K562 (cell line): ENCODE measurements at regions not wholly inside any gene's neighbourhood (a gene's known extent, or its start where the extent isn't known, plus 50 kb on each side); places are given as distances from the start of the nearest gene placed in this dataset.

Experiments used
- ATAC-seq: fragments of 200-7000 bp; cut with Tn5 transposase; 3 replicates; pipeline ENCODE4 v1.9.1; 2020; ENCODE audit warnings: moderate library complexity
- BruUV-seq: library from RNA; stranded (reverse); fragments of 400-500 nt; replicated peaks from 2 replicates; lab custom pipeline; 2021; lab: Mats Ljungman, UMichigan
- CTCF ChIA-PET: fragments of 300-600 bp; formaldehyde crosslinking; extraction: SDS; loops from one replicate; lab custom pipeline; 2021; ENCODE audit warnings: low intra/inter-chr PET ratio; lab: Yijun Ruan, JAX
- POLR2A ChIA-PET: fragments of 300-600, 350-650 bp; sonication (Branson Sonifier 250); formaldehyde crosslinking; extraction: SDS; loops from one replicate; lab custom pipeline; 2021; ENCODE audit warnings: antibody characterized with exemption, inconsistent platforms; lab: Yijun Ruan, JAX
- DNase-seq, 4 experiments: peaks; one replicate each; pipeline versions ENCODE4 v3.0.0 to v3.0.0-alpha.2; 2011 to 2018; ENCODE audit warnings: low spot score in 3 of 4, mixed read lengths in 3 of 4; ENCODE audit errors: extremely low read depth in 1 of 4
- FAIRE-seq: peaks from 2 replicates; lab custom pipeline; 2011; peaks lifted over from hg19 to GRCh38; lab: Jason Lieb, UNC
- H2AFZ ChIP-seq: 2 replicates; pipeline ENCODE4 v1.6.0; 2011; ENCODE audit warnings: low read depth, low read length, control low read depth, inconsistent platforms
- H3K27ac ChIP-seq: fragments of 200-600 bp; 3 replicates; pipeline ENCODE4 v1.8.0; 2011; ENCODE audit warnings: low read depth, mild to moderate bottlenecking, control low read depth, inconsistent platforms, low read length, moderate library complexity, mixed read lengths; ENCODE audit errors: extremely low read depth
- H3K27me3 ChIP-seq, 2 experiments: fragments of 300-600 bp in 1 of 2; 2 replicates in 1 of 2; 3 replicates in 1 of 2; pipeline versions ENCODE4 v1.6.0 to v1.8.0; 2011; ENCODE audit warnings: inconsistent platforms in 2 of 2, low read length in 2 of 2, mild to moderate bottlenecking in 1 of 2, mixed read lengths in 1 of 2, moderate library complexity in 1 of 2; ENCODE audit not compliant: control insufficient read depth in 2 of 2, insufficient read depth in 2 of 2
- H3K36me3 ChIP-seq: fragments of 300-600 bp; 3 replicates; pipeline ENCODE4 v1.8.0; 2011; ENCODE audit warnings: mild to moderate bottlenecking, low read length, inconsistent platforms; ENCODE audit not compliant: control insufficient read depth, insufficient read depth
- H3K4me1 ChIP-seq, 2 experiments: fragments of 200-600 bp in 1 of 2; replicated peaks in 1 of 2; 2 replicates in 1 of 2; 3 replicates in 1 of 2; pipeline versions ENCODE4 v1.5.1 to v1.8.0; 2011; ENCODE audit warnings: inconsistent platforms in 2 of 2, low read length in 2 of 2, mild to moderate bottlenecking in 1 of 2, mixed read lengths in 1 of 2, moderate library complexity in 1 of 2; ENCODE audit not compliant: control insufficient read depth in 2 of 2, insufficient read depth in 2 of 2
- H3K4me2 ChIP-seq: 2 replicates; pipeline ENCODE4 v1.6.1; 2011; ENCODE audit warnings: low read length, control low read depth, inconsistent platforms, mixed read lengths; ENCODE audit not compliant: insufficient read depth
- H3K4me3 ChIP-seq: fragments of 200-600 bp; sonication (generic), shearing (Covaris generic); 2 replicates; pipeline ENCODE4 v1.5.1; 2016; ENCODE audit warnings: control low read depth, inconsistent platforms
- H3K79me2 ChIP-seq: fragments of 200-600 bp; 3 replicates; pipeline ENCODE4 v1.8.0; 2011; ENCODE audit warnings: low read length, inconsistent platforms; ENCODE audit not compliant: control insufficient read depth, insufficient read depth
- H3K9ac ChIP-seq, 2 experiments: 2 replicates each; pipeline versions ENCODE4 v1.6.0 to v1.6.1; 2011; ENCODE audit warnings: low read depth in 2 of 2, low read length in 2 of 2, control low read depth in 1 of 2, inconsistent platforms in 1 of 2, mild to moderate bottlenecking in 1 of 2, mixed read lengths in 1 of 2; ENCODE audit not compliant: insufficient read depth in 1 of 2
- H3K9me1 ChIP-seq: one replicate; pipeline ENCODE4 v1.6.0; 2011; ENCODE audit warnings: inconsistent platforms, mild to moderate bottlenecking, low read length, moderate library complexity; ENCODE audit not compliant: control insufficient read depth, insufficient read depth
- H3K9me3 ChIP-seq: replicated peaks from 2 replicates; pipeline ENCODE4 v1.5.1; 2011; ENCODE audit warnings: low read depth, low read length, inconsistent platforms; ENCODE audit not compliant: control insufficient read depth, insufficient read depth
- H4K20me1 ChIP-seq: replicated peaks from 2 replicates; pipeline ENCODE4 v1.6.1; 2011; ENCODE audit warnings: low read length, inconsistent platforms, mixed read lengths; ENCODE audit not compliant: control insufficient read depth, insufficient read depth
- BHLHE40 ChIP-seq: IDR thresholded peaks from 2 replicates; pipeline ENCODE4 v1.6.1; 2011; ENCODE audit warnings: low read length, improper control_type of control experiment
- EHMT2 ChIP-seq: fragments of 450-650 bp; IDR thresholded peaks from 2 replicates; pipeline ENCODE4 v1.6.1; 2018; ENCODE audit warnings: antibody characterized with exemption
- EP300 ChIP-seq: IDR thresholded peaks from 2 replicates; pipeline ENCODE4 v1.6.1; 2012; ENCODE audit warnings: low read length, improper control_type of control experiment
- NR0B1 ChIP-seq: fragments of 450-650 bp; IDR thresholded peaks from one replicate; pipeline ENCODE4 v1.6.1; 2018; ENCODE audit warnings: mild to moderate bottlenecking, moderate library complexity; ENCODE audit not compliant: partially characterized antibody
- RBFOX2 ChIP-seq: fragments of 200-400 bp; formaldehyde crosslinking; IDR thresholded peaks from 2 replicates; pipeline ENCODE4 v1.6.1; 2017; ENCODE audit warnings: low read depth, mild to moderate bottlenecking, low read length, moderate library complexity
- SMAD3 ChIP-seq: fragments of 450-650 bp; formaldehyde crosslinking; conservative IDR thresholded peaks from 2 replicates; pipeline ENCODE4 v1.4.0; 2020; ENCODE audit warnings: mild to moderate bottlenecking
- SMARCB1 ChIP-seq: IDR thresholded peaks from 2 replicates; pipeline ENCODE4 v1.6.1; 2011; ENCODE audit warnings: improper control_type of control experiment, low read depth; ENCODE audit not compliant: insufficient read length
- ZNF239 ChIP-seq: fragments of 250-450 bp; sonication (Bioruptor Pico); IDR thresholded peaks from 2 replicates; pipeline ENCODE4 v1.4.0; 2020; ENCODE audit warnings: mild to moderate bottlenecking
- WGBS: fragments of 100-300 bp; shearing (Covaris generic); methylation state at CpG from one replicate; pipeline ENCODE4 v1.1.6; 2016; ENCODE audit warnings: low coverage, mixed read lengths; ENCODE audit not compliant: insufficient coverage; ENCODE audit errors: missing lambda C conversion rate; 5-methylcytosine and 5-hydroxymethylcytosine counted together
- in situ Hi-C: fragments of 300-500 bp; cut with MboI; formaldehyde crosslinking; loops from 4 replicates; pipeline ENCODE4 v1.15.0; 2018; ENCODE audit warnings: inconsistent platforms, mixed read lengths
- intact Hi-C: fragments of 100-400 bp; cut with micrococcal nuclease; formaldehyde crosslinking; loops from 2 replicates; pipeline ENCODE4 v1.14.2; 2022

- Histone ChIP-seq H3K4me3 (no peak overlapping the region), H3K4me2 (no peak overlapping the region), H4K20me1 (no peaks in the 10 kb centered on the region), H2AFZ (peak overlapping the region; percentile 97), H3K27ac (no peak overlapping the region), H3K79me2 (no peaks in the 10 kb centered on the region), H3K4me1 (peaks cover 11 to 26% of the 10 kb centered on the region in 2 experiments), H3K36me3 (no peaks in the 10 kb centered on the region), H3K9ac (no peak overlapping the region), H3K27me3 (no peaks in the 10 kb centered on the region), H3K9me3 (no peaks in the 10 kb centered on the region), H3K9me1 (no peaks in the 10 kb centered on the region)
- in situ Hi-C loops (no loop called here), intact Hi-C loops (no loop called here)
- no peak for TF ChIP-seq BHLHE40
- no peak for TF ChIP-seq EHMT2
- no peak for TF ChIP-seq NR0B1
- no peak for TF ChIP-seq ZNF239 (CRISPR knock-in tag)
- no peak for TF ChIP-seq SMAD3 (CRISPR knock-in tag)
- no peak for TF ChIP-seq RBFOX2
- TF ChIP-seq EP300 = no peak
- TF ChIP-seq SMARCB1 = no peak
- DNase-seq (no peak), FAIRE-seq (no peak), ATAC-seq (peak; percentile 37; the same call in 2 of the 3 replicates)
- WGBS = 75% methylated on average over 14 of the region's 14 CpGs
- ChIA-PET POLR2A (no interaction called here), CTCF (no interaction called here)
- no TSS peak for BruUV-seq
Observed at GRCh38 chr17:55577687-55578086, 66.4 kb upstream of the SMIM36 start.
